ENCODE measurements at regions not wholly inside any gene's neighbourhood (a gene's known extent, or its start where the extent isn't known, plus 50 kb on each side); places are given as distances from the start of the nearest gene placed in this dataset.

- Histone ChIP-seq H3K27ac (ENCODE audit: low read length) (no peak overlapping the region), H3K9me3 (ENCODE audit: control insufficient read depth, low read length) (no peaks in the 10 kb centered on the region), H3K4me1 (ENCODE audit: control insufficient read depth, insufficient read depth, low read length) (peaks cover under 1% of the 10 kb centered on the region), H3K27me3 (ENCODE audit: control insufficient read depth, insufficient read depth) (no peaks in the 10 kb centered on the region), H3K4me3 (ENCODE audit: low read length) (no peak overlapping the region)
- intact Hi-C loops (cut with DNase I): no loop called here
- 31% methylated on average over 2 of the region's 2 CpGs for WGBS
- DNase-seq (peak in 1 of 3 donors; percentile 17), ATAC-seq (peak; percentile 61 to 64)
Measured at GRCh38 chr10:88157981-88158465, 294.6 kb downstream of the PTEN start.

DNA sequence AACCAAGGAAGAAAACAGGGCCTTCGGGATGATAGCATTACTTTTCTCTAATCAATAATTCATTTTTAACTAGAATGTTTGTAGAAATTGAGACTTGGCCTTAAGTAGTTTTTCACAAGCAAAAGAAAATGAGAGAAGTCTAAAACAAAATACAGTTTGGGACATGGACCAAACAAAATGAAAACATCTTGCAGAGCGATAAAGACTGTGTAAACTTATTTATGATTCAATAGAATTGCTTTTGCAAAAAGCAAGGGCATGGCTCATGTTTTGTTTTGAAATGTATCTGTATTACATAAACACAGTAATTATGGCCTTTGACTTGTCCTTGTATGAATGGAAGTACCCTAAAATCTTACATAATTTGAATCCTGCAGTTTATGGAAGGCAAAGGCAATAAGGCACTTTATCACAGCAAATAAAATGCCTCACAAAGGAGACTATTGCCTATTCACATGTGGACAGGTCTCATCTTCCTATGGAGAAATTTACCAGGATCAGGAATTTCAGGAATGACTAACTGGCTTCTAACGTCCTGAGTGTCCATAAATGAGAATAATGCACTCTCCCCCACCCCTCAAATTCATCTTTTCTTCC is 295.2 kb downstream of the PTEN start:
- Histone ChIP-seq H3K4me3 (ENCODE audit: low read length) (no peak overlapping the region), H3K4me1 (ENCODE audit: control insufficient read depth, insufficient read depth, low read length) (no peaks in the 10 kb centered on the region), H3K27ac (ENCODE audit: low read length) (no peak overlapping the region), H3K9me3 (ENCODE audit: control insufficient read depth, low read length) (no peaks in the 10 kb centered on the region), H3K27me3 (ENCODE audit: control insufficient read depth, insufficient read depth) (no peaks in the 10 kb centered on the region)
- 51% methylated on average over 3 of the region's 3 CpGs for WGBS
- ATAC-seq (no peak), DNase-seq (no peak)
- intact Hi-C loops (cut with DNase I): no loop called here

- Histone ChIP-seq H3K9me3 (ENCODE audit: control insufficient read depth, low read length) (no peaks in the 10 kb centered on the region), H3K4me1 (ENCODE audit: control insufficient read depth, insufficient read depth, low read length) (no peaks in the 10 kb centered on the region), H3K27me3 (ENCODE audit: control insufficient read depth, insufficient read depth) (no peaks in the 10 kb centered on the region), H3K27ac (ENCODE audit: low read length) (no peak overlapping the region), H3K4me3 (ENCODE audit: low read length) (no peak overlapping the region)
- no peak for DNase-seq
- no peak for ATAC-seq
- intact Hi-C loops (cut with DNase I): no loop called here
- WGBS: 52% methylated on average over 3 of the region's 3 CpGs
Measured at GRCh38 chr10:88159127-88159829, 295.9 kb downstream of the PTEN start.

DNA sequence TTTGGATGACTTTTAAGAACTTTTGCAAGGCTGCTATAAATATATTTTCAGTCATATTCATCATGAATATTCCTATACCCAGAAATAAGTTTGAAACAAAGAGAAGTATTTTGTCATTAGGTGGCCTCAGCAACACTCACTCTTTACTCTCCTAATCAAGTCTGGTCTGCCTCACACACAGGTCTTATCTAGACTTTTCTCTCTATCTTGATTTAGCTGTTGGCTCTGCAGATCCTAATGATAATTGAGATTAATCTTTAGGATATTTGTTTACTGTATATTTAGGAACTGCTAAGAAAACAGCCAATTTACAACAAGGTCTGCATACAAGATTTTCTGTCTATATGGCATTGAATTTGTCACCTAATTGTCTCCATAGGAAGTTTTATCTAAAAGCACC is 297.6 kb downstream of the PTEN start:
- ATAC-seq (no peak), DNase-seq (no peak)
- no peaks in the 10 kb centered on the region for H3K27me3 ChIP-seq (ENCODE audit: control insufficient read depth, insufficient read depth)
- intact Hi-C loops (cut with DNase I): no loop called here
- H3K27ac ChIP-seq (ENCODE audit: low read length): no peak overlapping the region
- no peaks in the 10 kb centered on the region for H3K4me1 ChIP-seq (ENCODE audit: control insufficient read depth, insufficient read depth, low read length)
- no peaks in the 10 kb centered on the region for H3K9me3 ChIP-seq (ENCODE audit: control insufficient read depth, low read length)
- H3K4me3 ChIP-seq (ENCODE audit: low read length): no peak overlapping the region

DNA sequence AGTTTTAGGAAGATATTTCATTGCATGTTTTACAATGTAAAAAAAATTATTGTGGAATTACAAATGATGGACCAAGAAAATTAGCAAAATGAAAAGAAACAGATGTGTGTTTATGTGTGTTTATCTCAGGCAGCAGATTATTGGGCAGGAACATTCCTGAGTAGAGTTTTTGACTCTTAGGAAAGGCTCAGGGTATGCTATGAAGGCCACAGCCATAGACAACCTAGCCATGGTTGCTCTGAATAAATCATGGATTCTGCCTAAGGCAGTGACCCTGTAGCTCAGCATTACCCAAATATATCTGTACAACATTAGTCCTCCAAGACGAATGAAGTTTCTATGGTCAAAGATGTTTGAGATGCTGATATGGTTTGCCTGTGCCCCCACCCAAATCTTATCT is 298.3 kb downstream of the PTEN start:
- Histone ChIP-seq H3K4me1 (ENCODE audit: control insufficient read depth, insufficient read depth, low read length) (peaks cover 3% of the 10 kb centered on the region), H3K9me3 (ENCODE audit: control insufficient read depth, low read length) (no peaks in the 10 kb centered on the region), H3K27ac (ENCODE audit: low read length) (no peak overlapping the region), H3K4me3 (ENCODE audit: low read length) (no peak overlapping the region), H3K27me3 (ENCODE audit: control insufficient read depth, insufficient read depth) (no peaks in the 10 kb centered on the region)
- intact Hi-C loops (cut with DNase I): no loop called here
- DNase-seq (no peak), ATAC-seq (no peak)
- 84% methylated on average over 1 of the region's 1 CpG for WGBS

DNA sequence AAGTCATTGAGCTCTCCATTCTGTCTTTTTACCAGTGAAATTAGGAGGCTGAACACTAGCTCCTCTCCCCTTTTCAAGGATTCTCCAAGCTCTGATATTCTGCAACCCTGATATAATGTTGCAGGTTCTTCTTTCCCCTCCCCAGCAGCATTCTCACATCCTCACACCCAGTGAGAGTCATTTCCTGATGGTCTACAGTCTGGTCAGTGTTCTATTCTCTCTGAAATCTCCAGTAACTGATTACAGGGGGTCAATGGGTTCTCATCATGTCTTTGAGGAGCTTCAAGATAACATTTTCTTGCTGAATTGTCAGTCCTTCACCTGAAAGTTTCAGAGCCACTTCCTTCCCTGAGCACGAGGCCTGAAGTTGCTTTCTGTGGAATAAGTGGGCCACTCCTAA is 299.4 kb downstream of the PTEN start:
- H3K4me1 ChIP-seq (ENCODE audit: control insufficient read depth, insufficient read depth, low read length): peaks cover 3% of the 10 kb centered on the region
- no peak for ATAC-seq
- no peak for DNase-seq
- no peaks in the 10 kb centered on the region for H3K27me3 ChIP-seq (ENCODE audit: control insufficient read depth, insufficient read depth)
- H3K27ac ChIP-seq (ENCODE audit: low read length): no peak overlapping the region
- intact Hi-C loops (cut with DNase I): no loop called here
- no peak overlapping the region for H3K4me3 ChIP-seq (ENCODE audit: low read length)
- H3K9me3 ChIP-seq (ENCODE audit: control insufficient read depth, low read length): no peaks in the 10 kb centered on the region
- 67% methylated on average over 1 of the region's 1 CpG for WGBS

DNA sequence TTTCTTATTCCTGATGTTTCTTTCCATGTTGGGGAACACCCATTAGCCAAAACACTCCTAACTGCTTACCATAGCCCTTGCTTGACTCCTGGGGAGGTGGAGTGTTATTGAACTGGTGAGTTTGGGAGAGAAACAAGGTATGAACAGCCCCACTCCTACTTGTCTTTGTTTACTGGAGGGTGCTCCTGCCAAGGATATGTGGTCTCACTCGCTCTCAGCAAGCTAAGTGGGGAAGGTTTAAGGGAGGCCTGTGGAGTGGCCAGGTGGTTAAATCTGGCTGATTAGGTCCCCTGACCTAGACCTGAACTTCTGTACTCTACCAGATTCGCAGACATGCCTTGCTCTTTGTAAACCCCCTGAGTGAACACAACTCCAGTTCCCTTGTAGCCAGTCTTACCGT is 300.1 kb downstream of the PTEN start:
- 89% methylated on average over 3 of the region's 3 CpGs for WGBS
- Histone ChIP-seq H3K4me1 (ENCODE audit: control insufficient read depth, insufficient read depth, low read length) (peaks cover 3% of the 10 kb centered on the region), H3K27ac (ENCODE audit: low read length) (no peak overlapping the region), H3K27me3 (ENCODE audit: control insufficient read depth, insufficient read depth) (no peaks in the 10 kb centered on the region), H3K9me3 (ENCODE audit: control insufficient read depth, low read length) (no peaks in the 10 kb centered on the region), H3K4me3 (ENCODE audit: low read length) (no peak overlapping the region)
- ATAC-seq: no peak
- intact Hi-C loops (cut with DNase I): no loop called here
- no peak for DNase-seq

- intact Hi-C loops (cut with DNase I): no loop called here
- H3K27ac ChIP-seq (ENCODE audit: low read length): no peak overlapping the region
- H3K27me3 ChIP-seq (ENCODE audit: control insufficient read depth, insufficient read depth): no peaks in the 10 kb centered on the region
- no peak overlapping the region for H3K4me3 ChIP-seq (ENCODE audit: low read length)
- no peaks in the 10 kb centered on the region for H3K9me3 ChIP-seq (ENCODE audit: control insufficient read depth, low read length)
- ATAC-seq (no peak), DNase-seq (no peak)
- WGBS: 94% methylated on average over 1 of the region's 1 CpG
- peaks cover 3% of the 10 kb centered on the region for H3K4me1 ChIP-seq (ENCODE audit: control insufficient read depth, insufficient read depth, low read length)
Measured at GRCh38 chr10:88164471-88164870, 301.0 kb downstream of the PTEN start.

- ATAC-seq: no peak
- intact Hi-C loops (cut with DNase I): no loop called here
- WGBS: 75% methylated on average over 7 of the region's 7 CpGs
Measured at GRCh38 chr10:88165849-88166271, 302.4 kb downstream of the PTEN start.

GRCh38 chr10:88168171-88169036 is 305.0 kb downstream of the PTEN start:
- intact Hi-C loops (cut with DNase I): no loop called here
- Histone ChIP-seq H3K9me3 (ENCODE audit: control insufficient read depth, low read length) (no peaks in the 10 kb centered on the region), H3K27me3 (ENCODE audit: control insufficient read depth, insufficient read depth) (no peaks in the 10 kb centered on the region), H3K4me1 (ENCODE audit: control insufficient read depth, insufficient read depth, low read length) (peaks cover 3% of the 10 kb centered on the region), H3K27ac (ENCODE audit: low read length) (no peak overlapping the region), H3K4me3 (ENCODE audit: low read length) (no peak overlapping the region)
- WGBS: 98% methylated on average over 3 of the region's 3 CpGs
- ATAC-seq (no peak), DNase-seq (no peak)

More at GRCh38 chr10:88165849-88166271, 302.4 kb downstream of the PTEN start:
- H3K4me1 ChIP-seq (ENCODE audit: control insufficient read depth, insufficient read depth, low read length): peaks cover 3% of the 10 kb centered on the region
- DNase-seq: no peak
- H3K27me3 ChIP-seq (ENCODE audit: control insufficient read depth, insufficient read depth): no peaks in the 10 kb centered on the region
- no peak overlapping the region for H3K4me3 ChIP-seq (ENCODE audit: low read length)
- no peak overlapping the region for H3K27ac ChIP-seq (ENCODE audit: low read length)
- H3K9me3 ChIP-seq (ENCODE audit: control insufficient read depth, low read length): no peaks in the 10 kb centered on the region

- DNase-seq (no peak), ATAC-seq (no peak)
- intact Hi-C loops (cut with DNase I): no loop called here
- H3K27ac ChIP-seq (ENCODE audit: low read length): no peak overlapping the region
- peaks cover 3% of the 10 kb centered on the region for H3K4me1 ChIP-seq (ENCODE audit: control insufficient read depth, insufficient read depth, low read length)
- no peaks in the 10 kb centered on the region for H3K27me3 ChIP-seq (ENCODE audit: control insufficient read depth, insufficient read depth)
- no peaks in the 10 kb centered on the region for H3K9me3 ChIP-seq (ENCODE audit: control insufficient read depth, low read length)
- no peak overlapping the region for H3K4me3 ChIP-seq (ENCODE audit: low read length)
Measured at GRCh38 chr10:88169037-88169319, 305.6 kb downstream of the PTEN start.

All from right cardiac atrium (tissue), 5 donors.